GM12892 (cell line): ENCODE measurements at regions not wholly inside any gene's neighbourhood (a gene's known extent, or its start where the extent isn't known, plus 50 kb on each side); places are given as distances from the start of the nearest gene placed in this dataset.

Experiments
- POLR2A ChIP-seq: IDR thresholded peaks from 2 replicates; pipeline ENCODE4 v1.6.1; 2011; ENCODE audit warnings: low read depth, low read length, control low read depth
- POLR2AphosphoS5 ChIP-seq: IDR thresholded peaks from 2 replicates; pipeline ENCODE4 v1.6.1; 2011; ENCODE audit warnings: low read depth, low read length, control low read depth
- TAF1 ChIP-seq: IDR thresholded peaks from 2 replicates; pipeline ENCODE4 v1.6.1; 2011; ENCODE audit warnings: low read depth, mild to moderate bottlenecking, control low read depth, low read length, borderline replicate concordance

DNA sequence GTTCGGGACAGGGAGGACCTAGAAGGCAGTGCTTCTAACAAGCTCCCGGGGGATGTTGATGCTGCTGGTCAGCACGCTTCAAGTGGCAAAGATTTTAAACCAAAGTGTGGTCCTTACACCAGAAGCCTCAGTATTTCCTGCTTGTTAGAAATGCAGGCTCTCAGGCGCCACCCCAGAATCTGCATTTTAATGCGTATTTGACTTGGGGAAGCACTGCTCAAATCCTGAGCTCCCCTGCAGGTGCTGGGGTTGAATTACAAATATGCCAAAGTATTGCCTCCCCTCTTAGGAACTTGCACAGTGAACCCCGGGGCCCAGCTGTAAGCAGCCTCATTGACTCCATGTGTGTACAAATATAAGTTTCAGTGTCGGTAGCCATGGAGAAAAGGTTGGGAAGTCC, 70.8 kb upstream of the RAI2 start:
- TF ChIP-seq POLR2A, result no peak
- TF ChIP-seq POLR2AphosphoS5, result no peak
- TF ChIP-seq TAF1, result no peak
